Activated naive CD4-positive, alpha-beta T cell treated with anti-CD3 and anti-CD28 coated beads for 36 hours (primary cell): ENCODE measurements at regions not wholly inside any gene's neighbourhood (a gene's known extent, or its start where the extent isn't known, plus 50 kb on each side); places are given as distances from the start of the nearest gene placed in this dataset.
"Not testable (repeated sequence)": the region's sequence is repeated elsewhere in the genome, so short reads cannot be mapped to it uniquely, and the experiment has no call there.

ENCODE experiments used
- CTCF ChIA-PET: fragments of 350-600 bp; sonication (Branson Sonifier 250); formaldehyde crosslinking; loops from one replicate; lab custom pipeline; 2021; ENCODE audit warnings: antibody characterized with exemption; lab: Charles Lee
- DNase-seq: peaks from one replicate; pipeline ENCODE4 v3.0.0-alpha.2; 2020
- H3K27ac Mint-ChIP-seq: one replicate; pipeline ENCODE4 v1.8.0; 2021; ENCODE audit warnings: mild to moderate bottlenecking, mixed read lengths
- H3K27me3 Mint-ChIP-seq: one replicate; pipeline ENCODE4 v1.8.0; 2021; ENCODE audit warnings: low read depth, mixed read lengths
- H3K36me3 Mint-ChIP-seq: one replicate; pipeline ENCODE4 v1.8.0; 2021; ENCODE audit warnings: low read depth, mixed read lengths
- H3K4me1 Mint-ChIP-seq: one replicate; pipeline ENCODE4 v1.8.0; 2021; ENCODE audit warnings: low read depth, mixed read lengths
- H3K4me3 Mint-ChIP-seq: one replicate; pipeline ENCODE4 v1.8.0; 2021; ENCODE audit warnings: mild to moderate bottlenecking, moderate library complexity, mixed read lengths
- H3K9me3 Mint-ChIP-seq: one replicate; pipeline ENCODE4 v1.8.0; 2021; ENCODE audit warnings: mixed read lengths
- intact Hi-C: fragments of 100-400 bp; cut with micrococcal nuclease; formaldehyde crosslinking; loops from one replicate; pipeline ENCODE4 v1.15.1; 2023

- CTCF ChIA-PET, result interaction anchor here (1.1 kb wide), 1 partner anchor 34 kb away, joined by 3 read pairs; no protein-coding TSS in a partner anchor
- H3K36me3 Mint-ChIP-seq, H3K9me3 Mint-ChIP-seq, intact Hi-C loops, H3K4me1 Mint-ChIP-seq, DNase-seq, H3K4me3 Mint-ChIP-seq, H3K27me3 Mint-ChIP-seq, H3K27ac Mint-ChIP-seq: not testable (repeated sequence)
Observed at GRCh38 chr14:37841039-37841438, 245.6 kb downstream of the TTC6 start.

- CTCF ChIA-PET, result interaction anchor here (0.6 to 1.1 kb wide), 2 partner anchors 22 to 33 kb away, joined by 3 to 5 read pairs; no protein-coding TSS in a partner anchor
- no peak overlapping the region for H3K27ac Mint-ChIP-seq
- no peak overlapping the region for H3K4me3 Mint-ChIP-seq
- peaks cover 7% of the 10 kb centered on the region for H3K9me3 Mint-ChIP-seq
- H3K4me1 Mint-ChIP-seq, result no peaks in the 10 kb centered on the region
- H3K27me3 Mint-ChIP-seq, result peaks cover 6% of the 10 kb centered on the region
- intact Hi-C loops, result no loop called here
- no peak for DNase-seq
- H3K36me3 Mint-ChIP-seq, result no peaks in the 10 kb centered on the region
Observed at GRCh38 chr14:37842106-37842505, 246.7 kb downstream of the TTC6 start.

DNA sequence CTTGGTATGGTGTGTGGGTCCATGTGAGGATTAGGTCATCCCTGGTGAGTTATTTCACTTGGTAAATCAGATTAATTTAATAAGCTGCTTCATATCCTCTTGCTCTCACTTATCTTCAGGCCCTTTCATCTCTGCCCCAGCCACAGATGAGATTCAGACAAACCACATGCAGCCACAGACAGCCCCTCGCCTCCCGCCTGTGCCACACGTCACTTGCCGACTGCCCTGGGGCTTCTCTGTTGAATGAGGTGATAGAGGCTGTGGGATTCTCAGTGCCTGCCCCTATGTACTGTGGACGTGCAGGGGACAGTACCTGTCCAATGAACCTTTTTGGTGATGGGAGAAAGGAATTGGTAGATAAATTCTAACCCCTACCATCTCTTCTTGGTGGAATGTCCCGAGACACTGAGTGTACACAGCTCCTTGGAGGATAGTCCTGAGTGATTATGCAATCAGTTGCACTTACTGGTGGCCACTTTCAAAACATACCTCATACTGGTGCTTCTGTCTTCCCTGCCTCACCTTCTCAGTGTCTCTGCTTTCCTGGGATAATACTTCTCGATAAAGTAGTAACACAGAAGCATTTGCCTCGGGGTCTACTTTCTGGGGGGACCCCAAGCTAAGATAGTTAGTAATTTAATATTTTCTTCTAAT lies 248.7 kb downstream of the TTC6 start:
- Mint-ChIP-seq H3K27ac (no peak overlapping the region), H3K36me3 (no peaks in the 10 kb centered on the region), H3K9me3 (peaks cover 4% of the 10 kb centered on the region), H3K4me3 (no peak overlapping the region), H3K4me1 (no peaks in the 10 kb centered on the region), H3K27me3 (peaks cover 7% of the 10 kb centered on the region)
- intact Hi-C loops, result no loop called here
- no peak for DNase-seq
- CTCF ChIA-PET, result no interaction called here

DNA sequence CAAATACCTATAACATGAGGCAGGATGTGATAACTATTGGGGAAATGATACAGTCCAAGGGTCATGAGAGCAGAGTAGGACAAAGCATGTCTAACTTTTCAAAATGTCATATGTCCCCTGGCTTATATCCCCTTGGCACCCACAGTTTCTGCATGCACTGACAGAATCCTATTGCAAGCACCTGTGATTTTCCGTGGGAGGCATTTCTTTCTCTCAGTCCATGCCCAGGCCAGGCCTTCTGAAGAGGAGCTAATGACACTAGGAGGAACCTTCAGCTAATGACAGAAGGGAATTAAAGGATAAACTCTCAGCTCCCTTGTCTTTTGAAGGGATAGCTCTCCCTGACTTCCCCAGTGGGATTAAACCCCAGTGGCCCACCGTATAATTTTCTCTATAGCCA lies 249.2 kb downstream of the TTC6 start:
- H3K27me3 Mint-ChIP-seq, result peaks cover 4% of the 10 kb centered on the region
- no peak for DNase-seq
- H3K27ac Mint-ChIP-seq, result no peak overlapping the region
- no peak overlapping the region for H3K4me3 Mint-ChIP-seq
- peaks cover under 1% of the 10 kb centered on the region for H3K9me3 Mint-ChIP-seq
- intact Hi-C loops, result no loop called here
- CTCF ChIA-PET, result no interaction called here
- H3K4me1 Mint-ChIP-seq, result no peaks in the 10 kb centered on the region
- H3K36me3 Mint-ChIP-seq, result no peaks in the 10 kb centered on the region

DNA sequence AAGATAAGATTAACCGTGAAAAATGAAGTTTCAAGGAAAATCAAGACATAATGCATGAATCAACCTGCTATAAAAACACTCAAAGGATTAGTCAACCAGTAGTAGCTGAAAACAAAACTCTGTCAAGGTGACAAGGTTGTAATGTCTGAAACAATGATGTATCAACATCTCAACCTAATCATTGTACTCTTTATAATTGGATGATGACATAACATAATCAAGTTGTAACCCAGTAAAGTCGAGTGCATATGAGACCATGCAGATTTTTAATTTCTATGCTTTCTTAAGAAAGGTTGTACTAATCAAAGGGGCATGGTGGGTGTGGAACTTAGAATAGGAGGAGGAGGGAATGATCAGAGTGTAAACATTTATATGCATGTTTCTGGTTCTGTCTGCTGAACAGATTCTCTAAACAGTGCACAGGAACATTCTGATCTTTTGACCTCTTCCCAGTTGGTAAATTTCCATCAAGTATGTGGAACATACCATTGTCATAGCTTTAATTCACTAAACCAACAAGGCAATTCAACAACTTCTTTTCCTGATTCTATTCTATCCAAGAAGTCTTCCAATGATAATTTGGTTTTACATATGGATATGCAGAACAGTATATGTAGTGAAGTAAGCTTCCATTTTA lies 253.7 kb downstream of the TTC6 start:
- Mint-ChIP-seq H3K9me3 (no peaks in the 10 kb centered on the region), H3K27ac (no peak overlapping the region), H3K4me3 (no peak overlapping the region), H3K4me1 (no peaks in the 10 kb centered on the region), H3K36me3 (no peaks in the 10 kb centered on the region), H3K27me3 (peaks cover 5% of the 10 kb centered on the region)
- CTCF ChIA-PET, result no interaction called here
- no peak for DNase-seq
- intact Hi-C loops, result no loop called here

- no peak for DNase-seq
- CTCF ChIA-PET, result interaction anchor here (1.5 kb wide), 1 partner anchor 24 kb away, joined by 3 read pairs; no protein-coding TSS in a partner anchor
- H3K27me3 Mint-ChIP-seq, result peaks cover 8% of the 10 kb centered on the region
- no peak overlapping the region for H3K4me3 Mint-ChIP-seq
- H3K4me1 Mint-ChIP-seq, result no peaks in the 10 kb centered on the region
- no peaks in the 10 kb centered on the region for H3K36me3 Mint-ChIP-seq
- no peak overlapping the region for H3K27ac Mint-ChIP-seq
- H3K9me3 Mint-ChIP-seq, result no peaks in the 10 kb centered on the region
- intact Hi-C loops, result no loop called here
Observed at GRCh38 chr14:37851054-37851453, 255.6 kb downstream of the TTC6 start.

DNA sequence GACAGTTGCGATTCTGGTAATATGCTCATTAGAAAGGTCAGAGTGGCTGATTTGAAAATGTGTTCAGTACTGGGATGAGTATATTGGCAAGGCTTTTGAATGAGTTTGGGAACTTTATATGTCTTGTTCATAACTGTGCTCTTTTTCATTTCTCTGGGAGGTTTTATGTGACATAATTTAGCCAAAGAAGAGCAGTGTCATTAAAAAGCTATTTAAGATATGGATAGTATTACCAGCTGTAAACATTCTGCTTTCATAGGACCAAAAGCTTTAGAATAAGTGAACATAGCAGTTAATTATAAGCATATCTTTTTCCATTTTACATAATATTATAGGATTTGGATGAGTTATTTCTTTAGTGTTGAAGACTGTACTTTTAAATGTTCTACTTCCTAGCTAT lies 260.4 kb downstream of the TTC6 start:
- CTCF ChIA-PET, result interaction anchor here (1.1 kb wide), 1 partner anchor 135 kb away, joined by 3 read pairs; no protein-coding TSS in a partner anchor
- intact Hi-C loops, result no loop called here
- no peaks in the 10 kb centered on the region for H3K36me3 Mint-ChIP-seq
- no peaks in the 10 kb centered on the region for H3K4me1 Mint-ChIP-seq
- no peak overlapping the region for H3K27ac Mint-ChIP-seq
- H3K4me3 Mint-ChIP-seq, result no peak overlapping the region
- DNase-seq, result no peak
- H3K27me3 Mint-ChIP-seq, result peaks cover 10% of the 10 kb centered on the region
- no peaks in the 10 kb centered on the region for H3K9me3 Mint-ChIP-seq

DNA sequence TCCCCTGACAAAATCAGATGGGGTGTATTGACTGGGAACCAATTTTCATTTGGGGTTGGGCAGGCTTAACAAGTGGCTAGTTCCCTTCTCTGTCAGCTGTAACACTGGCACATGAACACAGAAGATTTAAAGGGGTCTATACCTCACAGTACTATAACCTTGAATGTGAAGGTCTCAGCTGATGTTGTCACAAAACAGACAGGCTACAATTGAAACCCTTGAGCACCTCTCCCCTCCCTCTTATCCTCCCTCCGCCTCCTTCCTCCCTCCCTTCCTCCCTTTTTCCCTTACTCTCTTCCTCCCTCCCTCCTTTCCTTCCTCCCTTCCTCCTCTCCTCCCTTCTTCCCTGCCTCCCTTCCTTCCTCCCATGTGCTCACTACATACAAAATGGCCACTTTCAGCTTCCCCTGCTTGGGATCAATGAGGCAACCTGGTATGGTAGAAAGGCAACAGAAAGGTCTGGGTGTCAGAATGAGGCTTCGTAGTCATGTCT lies 262.4 kb downstream of the TTC6 start:
- CTCF ChIA-PET, result no interaction called here
- no peaks in the 10 kb centered on the region for H3K4me1 Mint-ChIP-seq
- H3K4me3 Mint-ChIP-seq, result no peak overlapping the region

DNA sequence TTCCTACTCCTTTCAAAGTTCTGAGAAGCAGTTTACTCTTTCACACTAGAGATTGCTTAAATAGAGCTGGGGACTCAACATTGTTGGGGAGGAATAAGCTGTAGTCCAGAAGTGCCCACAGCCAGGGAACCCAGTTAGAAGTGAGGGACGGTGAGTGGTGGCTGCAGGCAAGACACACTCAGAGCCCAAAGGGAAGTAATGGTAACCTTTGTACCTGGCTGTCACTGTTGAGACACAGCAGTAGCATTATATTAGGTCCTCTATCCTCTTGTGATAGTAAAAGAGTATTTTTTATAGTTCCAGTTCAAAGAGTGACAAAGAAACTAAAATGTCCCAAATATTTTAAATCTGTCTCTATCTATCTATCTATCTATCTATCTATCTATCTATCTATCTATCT lies 263.3 kb downstream of the TTC6 start:
- H3K27ac Mint-ChIP-seq, result no peak overlapping the region
- CTCF ChIA-PET, result no interaction called here
- intact Hi-C loops, result no loop called here
- no peak overlapping the region for H3K4me3 Mint-ChIP-seq
- H3K27me3 Mint-ChIP-seq, result peaks cover 6% of the 10 kb centered on the region
- H3K9me3 Mint-ChIP-seq, result no peaks in the 10 kb centered on the region
- H3K36me3 Mint-ChIP-seq, result no peaks in the 10 kb centered on the region
- no peaks in the 10 kb centered on the region for H3K4me1 Mint-ChIP-seq
- DNase-seq, result no peak

More for the DNA sequence above, 262.4 kb downstream of the TTC6 start:
- Mint-ChIP-seq H3K27me3 (peaks cover 6% of the 10 kb centered on the region), H3K9me3 (no peaks in the 10 kb centered on the region), H3K36me3 (no peaks in the 10 kb centered on the region), H3K27ac (no peak overlapping the region)
- intact Hi-C loops, result no loop called here
- DNase-seq, result no peak

GRCh38 chr14:37859177-37859576 lies 263.7 kb downstream of the TTC6 start:
- no peak overlapping the region for H3K27ac Mint-ChIP-seq
- no peaks in the 10 kb centered on the region for H3K9me3 Mint-ChIP-seq
- H3K27me3 Mint-ChIP-seq, result peaks cover 6% of the 10 kb centered on the region
- intact Hi-C loops, result no loop called here
- no peaks in the 10 kb centered on the region for H3K4me1 Mint-ChIP-seq
- H3K36me3 Mint-ChIP-seq, result no peaks in the 10 kb centered on the region
- H3K4me3 Mint-ChIP-seq, result no peak overlapping the region
- no peak for DNase-seq
- CTCF ChIA-PET, result interaction anchor here (0.5 kb wide), 1 partner anchor 338 kb away, joined by 5 read pairs; no protein-coding TSS in a partner anchor

- no peak for DNase-seq
- CTCF ChIA-PET, result interaction anchor here (0.6 kb wide), 1 partner anchor 631 kb away, joined by 3 read pairs; no protein-coding TSS in a partner anchor
- no peaks in the 10 kb centered on the region for H3K36me3 Mint-ChIP-seq
- peaks cover 3% of the 10 kb centered on the region for H3K27me3 Mint-ChIP-seq
- no peaks in the 10 kb centered on the region for H3K9me3 Mint-ChIP-seq
- no peak overlapping the region for H3K4me3 Mint-ChIP-seq
- intact Hi-C loops, result no loop called here
- no peak overlapping the region for H3K27ac Mint-ChIP-seq
- H3K4me1 Mint-ChIP-seq, result no peaks in the 10 kb centered on the region
Observed at GRCh38 chr14:37862263-37862662, 266.8 kb downstream of the TTC6 start.

- CTCF ChIA-PET, result no interaction called here
Observed at GRCh38 chr14:37864128-37864527, 268.7 kb downstream of the TTC6 start.

More at GRCh38 chr14:37864128-37864527, 268.7 kb downstream of the TTC6 start:
- Mint-ChIP-seq H3K4me1 (no peaks in the 10 kb centered on the region), H3K27ac (no peak overlapping the region), H3K4me3 (no peak overlapping the region), H3K36me3 (no peaks in the 10 kb centered on the region), H3K27me3 (no peaks in the 10 kb centered on the region), H3K9me3 (no peaks in the 10 kb centered on the region)
- intact Hi-C loops, result no loop called here
- no peak for DNase-seq
